HG03097 (cell line): ENCODE measurements at regions not wholly inside any gene's neighbourhood (a gene's known extent, or its start where the extent isn't known, plus 50 kb on each side); places are given as distances from the start of the nearest gene placed in this dataset.
"Not testable (repeated sequence)": the region's sequence is repeated elsewhere in the genome, so short reads cannot be mapped to it uniquely, and the experiment has no call there.

Source experiments
- ATAC-seq: cut with Tn5 transposase; IDR thresholded peaks from one replicate; pipeline ENCODE4 v1.9.1; 2021; ENCODE audit not compliant: unreplicated experiment, low FRiP score

DNA sequence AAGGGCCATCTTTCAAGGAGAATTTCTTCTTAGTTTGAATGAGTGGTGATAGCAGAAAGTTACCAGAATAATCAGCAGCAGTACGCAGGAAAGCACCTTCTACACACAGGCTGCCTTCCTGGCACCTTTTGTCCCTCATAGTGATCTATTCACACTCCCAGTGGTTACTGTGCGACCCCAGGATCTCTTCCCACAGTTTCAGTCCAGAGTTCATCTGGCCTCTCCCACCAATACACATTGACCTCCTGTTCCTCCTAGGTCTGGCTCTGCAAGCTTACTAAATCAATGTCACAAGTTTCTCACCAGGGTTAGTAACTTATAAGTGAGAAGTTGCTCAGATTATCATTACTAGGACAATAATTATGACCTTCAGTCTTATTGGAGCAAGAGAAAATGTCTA, 99.1 kb upstream of the PIK3R1 start:
- ATAC-seq, result no peak

DNA sequence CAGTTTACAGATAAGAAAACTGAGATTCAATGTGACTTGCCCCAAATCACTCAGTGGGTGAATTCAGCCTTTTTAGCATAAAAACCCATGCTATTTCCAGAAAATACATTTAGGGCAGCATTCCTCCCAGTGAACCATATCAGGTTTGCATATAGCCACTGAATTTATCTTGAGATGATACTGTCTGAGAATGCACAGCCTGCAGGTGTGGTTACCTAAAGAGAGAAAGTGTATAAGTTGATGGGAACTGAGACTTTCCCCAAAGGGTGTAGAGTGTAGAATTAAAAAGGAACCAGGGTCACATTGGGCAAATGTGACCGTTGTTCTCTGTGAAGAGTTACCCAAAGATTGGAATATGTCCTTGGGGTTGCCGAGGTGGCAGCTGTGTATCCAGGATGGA, 100.0 kb upstream of the PIK3R1 start:
- ATAC-seq, result no peak

DNA sequence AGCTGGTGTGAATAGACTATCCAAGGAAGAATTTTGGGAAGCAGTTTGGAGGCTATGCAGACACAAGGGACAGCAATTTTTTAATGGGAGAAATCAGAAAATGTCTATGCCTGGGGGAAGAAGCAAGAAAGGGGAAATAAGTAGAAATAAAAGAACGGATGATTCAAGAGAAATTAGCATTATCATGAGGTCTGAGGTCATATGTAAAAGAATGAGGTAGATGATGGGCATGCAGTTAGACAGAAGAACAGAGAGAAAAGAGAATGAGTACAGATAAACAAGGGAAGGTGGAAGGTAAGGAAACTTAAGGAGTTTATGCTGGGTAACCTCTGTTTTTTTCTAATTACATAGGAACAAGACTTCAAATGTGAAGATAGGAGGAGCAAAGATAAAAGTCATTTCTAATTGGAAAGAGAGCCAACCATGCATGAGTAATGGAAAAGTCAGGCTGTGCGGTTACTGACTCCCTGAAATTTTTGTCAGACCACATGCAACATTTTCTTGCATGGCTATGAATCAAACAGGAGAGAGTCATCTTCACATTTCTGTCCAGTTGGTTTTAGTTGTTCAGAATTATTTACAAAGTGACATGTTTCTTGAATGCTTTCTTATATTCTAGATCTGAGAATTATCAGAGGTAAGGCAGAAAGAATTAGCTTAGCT, 101.0 kb upstream of the PIK3R1 start:
- no peak for ATAC-seq

DNA sequence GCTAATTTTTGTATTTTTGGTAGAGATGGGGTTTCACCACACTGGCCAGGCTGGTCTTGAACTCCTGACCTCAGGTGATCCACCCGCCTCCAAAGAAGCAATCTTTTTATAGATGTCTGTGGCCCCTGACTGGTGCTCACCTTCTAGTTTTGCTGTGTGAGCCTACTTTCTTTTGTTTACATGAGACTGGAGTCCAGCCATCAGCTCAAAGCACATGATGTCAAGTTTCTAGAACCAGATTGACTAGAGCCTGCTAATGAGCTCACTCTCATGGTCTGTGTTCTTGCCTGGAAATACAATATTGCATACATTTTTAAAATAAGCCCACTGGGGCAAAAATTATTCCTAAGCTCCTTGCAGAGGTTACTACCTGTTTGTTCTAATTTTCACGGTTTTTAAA, 102.9 kb upstream of the PIK3R1 start:
- no peak for ATAC-seq

DNA sequence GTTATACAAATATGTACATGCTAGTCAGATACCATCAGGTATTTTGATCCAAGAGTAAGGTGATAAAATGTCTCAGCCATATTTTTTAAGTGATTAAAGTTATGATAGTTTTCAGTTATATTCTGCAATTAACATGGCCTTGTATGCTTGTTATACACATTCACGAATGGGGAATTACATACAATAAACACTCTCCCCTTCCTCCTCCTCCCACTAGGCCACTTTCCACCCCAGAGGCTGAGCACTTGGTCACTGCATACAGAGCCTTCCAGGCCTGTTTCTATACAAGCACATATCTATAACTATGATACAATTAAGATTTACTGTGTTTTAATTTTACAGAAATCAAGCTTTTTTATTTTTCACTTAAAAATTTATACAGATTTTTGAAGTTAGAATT, 104.7 kb upstream of the PIK3R1 start:
- no peak for ATAC-seq

DNA sequence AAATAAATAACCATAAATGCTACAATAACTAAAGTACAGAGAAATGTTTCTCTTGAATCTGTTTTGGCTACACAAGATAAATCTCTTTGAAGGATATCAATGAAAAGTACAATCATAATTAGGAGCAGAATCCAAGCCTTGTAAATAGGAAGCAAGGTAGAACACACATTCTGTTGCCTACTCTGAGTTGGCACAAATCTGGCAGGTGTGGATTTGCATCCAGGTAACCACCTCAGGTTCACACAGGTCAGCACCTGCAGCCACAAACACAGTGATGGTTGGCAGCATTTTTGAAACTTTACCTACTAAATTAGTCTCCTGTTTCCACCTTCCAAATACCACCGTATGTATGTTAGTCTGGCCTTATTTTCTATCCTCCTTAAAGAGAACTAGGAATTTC, 105.3 kb upstream of the PIK3R1 start:
- no peak for ATAC-seq

DNA sequence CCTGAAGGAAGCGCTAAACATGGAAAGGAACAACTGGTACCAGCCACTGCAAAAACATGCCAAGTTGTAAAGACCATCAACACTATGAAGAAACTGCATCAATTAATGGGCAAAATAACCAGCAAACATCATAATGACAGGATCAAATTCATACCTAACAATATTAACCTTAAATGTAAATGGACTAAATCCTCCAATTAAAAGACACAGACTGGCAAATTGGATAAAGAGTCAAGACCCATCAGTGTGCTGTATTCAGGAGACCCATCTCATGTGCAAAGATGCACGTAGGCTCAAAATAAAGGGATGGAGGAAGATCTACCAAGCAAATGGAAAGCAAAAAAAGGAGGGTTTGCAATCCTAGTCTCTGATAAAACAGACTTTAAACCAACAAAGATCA, 111.3 kb upstream of the PIK3R1 start:
- not testable (repeated sequence) for ATAC-seq

DNA sequence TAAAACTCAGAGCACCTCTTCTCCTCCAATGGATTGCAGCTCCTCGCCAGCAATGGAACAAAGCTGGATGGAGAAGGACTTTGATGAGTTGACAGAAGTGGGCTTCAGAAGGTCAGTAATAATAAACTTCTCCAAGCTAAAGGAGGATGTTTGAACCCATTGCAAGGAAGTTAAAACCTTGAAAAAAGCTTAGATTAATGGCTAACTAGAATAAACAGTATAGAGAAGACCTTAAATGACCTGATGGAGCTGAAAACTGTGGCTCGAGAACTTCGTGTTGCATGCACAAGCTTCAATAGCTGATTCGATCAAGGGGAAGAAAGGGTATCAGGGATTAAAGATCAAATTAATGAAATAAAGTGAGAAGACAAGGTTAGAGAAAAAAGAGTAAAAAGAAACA, 112.3 kb upstream of the PIK3R1 start:
- not testable (repeated sequence) for ATAC-seq

DNA sequence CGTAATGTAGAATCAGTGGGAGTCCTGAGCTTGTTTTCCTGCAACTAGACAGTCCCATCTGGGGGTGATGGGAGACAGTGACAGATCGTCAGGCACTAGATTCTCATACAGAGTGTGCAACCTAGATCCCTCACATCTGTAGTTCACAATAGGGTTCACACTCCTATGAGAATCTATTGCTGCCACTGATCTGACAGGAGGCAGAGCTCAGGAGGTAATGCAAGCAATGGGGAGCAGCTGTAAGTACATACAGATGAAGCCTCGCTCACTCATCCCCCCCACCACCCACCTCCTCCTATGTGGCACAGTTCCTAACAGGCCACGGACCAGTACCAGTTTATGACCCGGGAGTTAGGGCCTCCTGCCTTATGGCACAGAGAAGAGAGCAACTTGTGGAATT, 116.2 kb upstream of the PIK3R1 start:
- no peak for ATAC-seq

DNA sequence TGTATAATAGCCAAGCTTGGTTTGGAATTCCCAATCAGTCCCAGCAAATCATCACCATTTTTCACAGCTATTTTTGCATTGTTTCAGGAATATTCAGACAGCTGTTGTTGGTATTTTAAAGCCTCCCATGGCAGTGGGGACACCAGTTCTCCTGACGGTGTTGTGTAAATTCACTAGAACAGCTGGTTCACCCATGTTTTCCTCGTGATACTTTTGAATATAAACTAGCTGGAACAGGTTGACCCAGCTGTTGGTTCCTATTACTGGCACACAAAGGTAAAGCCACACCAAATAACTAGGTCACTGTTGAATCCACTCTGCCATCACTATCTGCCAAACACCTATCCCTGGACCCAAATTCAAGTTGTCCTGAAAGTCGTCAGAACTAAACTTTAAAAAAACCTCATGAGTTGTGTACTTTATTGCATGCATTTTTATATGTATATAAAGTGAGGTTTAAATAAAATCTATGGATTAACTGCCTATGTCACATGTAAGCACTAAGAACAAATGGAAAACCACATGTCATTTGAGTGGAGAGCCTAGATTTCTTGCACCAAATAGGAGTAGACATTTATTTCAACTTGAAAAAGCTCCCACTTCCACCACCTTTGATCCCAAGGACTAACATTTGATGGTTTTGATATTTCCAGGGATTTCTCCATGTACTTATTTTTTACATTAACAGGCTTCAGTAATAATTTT, 121.9 kb upstream of the PIK3R1 start:
- no peak for ATAC-seq

DNA sequence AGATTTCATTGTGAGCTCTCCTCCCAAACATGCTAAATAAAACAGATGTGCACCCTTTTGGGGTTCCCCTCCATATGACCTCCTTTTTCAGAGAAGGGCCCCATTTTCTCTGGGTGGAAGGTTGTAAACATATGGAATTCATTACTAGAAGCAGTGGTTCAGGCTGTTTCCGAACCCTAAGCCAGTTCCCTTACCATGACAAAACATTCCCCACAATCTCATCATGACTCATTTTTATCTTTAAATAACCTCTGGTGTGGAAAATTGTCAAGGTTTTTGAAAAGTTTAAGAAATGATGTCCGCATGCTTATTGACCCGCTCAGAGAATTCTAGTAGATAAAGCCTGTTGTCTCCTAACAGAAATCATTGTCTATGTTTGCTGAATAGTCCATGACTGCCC, 127.3 kb upstream of the PIK3R1 start:
- no peak for ATAC-seq

DNA sequence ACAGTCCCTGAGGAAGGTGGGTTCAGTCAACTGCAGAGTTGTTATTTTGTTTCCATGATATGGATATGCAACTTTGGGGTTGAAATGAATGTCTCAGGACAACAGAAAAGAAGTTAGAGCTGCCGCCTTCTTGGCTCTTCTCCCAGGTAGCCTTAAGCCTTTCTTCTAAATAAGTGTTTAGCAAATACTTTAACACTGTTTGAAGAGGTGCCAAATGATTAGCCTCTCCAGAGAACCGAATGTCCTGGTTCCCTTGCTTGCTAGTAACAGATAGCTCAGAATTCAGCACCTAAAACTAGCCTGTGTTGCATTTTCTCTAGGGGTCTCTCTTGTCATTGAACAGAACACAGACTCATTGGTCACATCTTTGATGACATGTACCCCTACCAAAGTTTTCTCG, 127.7 kb upstream of the PIK3R1 start:
- ATAC-seq, result no peak

DNA sequence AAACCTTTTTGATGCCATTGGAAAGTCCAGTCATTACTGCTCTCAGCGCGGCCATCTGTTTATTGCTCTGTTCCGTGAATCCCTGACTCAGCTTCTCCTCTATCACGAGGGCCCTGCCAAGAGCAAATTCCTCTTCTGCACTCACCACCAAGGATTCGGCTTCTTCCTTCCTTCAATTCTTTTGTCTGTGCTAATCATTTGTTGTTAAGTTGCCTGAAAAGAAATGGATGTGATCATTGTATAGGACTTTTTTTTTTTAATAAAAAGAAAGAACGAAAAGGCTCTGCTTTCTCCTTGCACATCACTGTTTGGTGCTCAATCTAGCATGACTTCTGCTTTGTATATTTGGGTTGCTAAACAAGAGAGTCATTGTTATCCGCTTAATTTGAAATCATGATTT, 128.7 kb upstream of the PIK3R1 start:
- no peak for ATAC-seq

DNA sequence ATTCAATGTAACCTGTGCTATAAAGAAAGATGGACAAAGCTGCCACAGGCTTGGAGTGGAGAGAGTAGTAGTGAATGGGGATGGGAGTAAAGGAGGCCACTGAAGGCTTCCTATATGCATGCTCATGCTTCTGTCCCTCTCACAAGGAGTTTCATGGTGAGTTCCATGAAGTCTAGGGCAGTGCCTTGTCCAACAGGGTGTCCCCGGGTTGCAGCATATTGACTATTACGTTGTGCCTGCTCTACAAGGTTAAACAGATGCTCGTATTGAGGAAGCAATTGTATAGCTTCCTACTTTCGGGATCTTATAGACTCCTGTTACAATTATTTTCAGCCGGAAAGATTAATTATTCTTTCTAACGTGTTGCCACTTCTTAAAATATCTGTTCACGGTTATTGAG, 129.1 kb upstream of the PIK3R1 start:
- no peak for ATAC-seq

DNA sequence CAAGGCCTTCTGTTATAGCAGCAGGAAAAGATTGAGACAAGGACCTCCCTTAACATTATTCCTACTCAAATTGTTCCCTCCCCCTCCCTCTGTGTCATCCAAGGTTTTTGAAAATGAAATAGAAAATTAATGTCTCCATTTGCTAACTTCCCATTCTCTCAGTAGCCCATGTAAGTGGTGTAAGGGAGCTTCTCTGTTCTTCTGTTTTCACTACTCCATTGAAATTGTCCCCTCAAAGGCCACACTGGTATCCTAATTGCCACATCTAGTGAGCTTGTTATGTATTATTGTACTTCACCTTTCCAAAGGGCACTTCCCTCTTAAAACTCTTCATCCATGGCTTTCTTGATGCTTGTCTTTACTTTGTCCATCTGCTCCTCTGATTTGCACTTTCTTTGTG, 131.2 kb upstream of the PIK3R1 start:
- ATAC-seq, result no peak

DNA sequence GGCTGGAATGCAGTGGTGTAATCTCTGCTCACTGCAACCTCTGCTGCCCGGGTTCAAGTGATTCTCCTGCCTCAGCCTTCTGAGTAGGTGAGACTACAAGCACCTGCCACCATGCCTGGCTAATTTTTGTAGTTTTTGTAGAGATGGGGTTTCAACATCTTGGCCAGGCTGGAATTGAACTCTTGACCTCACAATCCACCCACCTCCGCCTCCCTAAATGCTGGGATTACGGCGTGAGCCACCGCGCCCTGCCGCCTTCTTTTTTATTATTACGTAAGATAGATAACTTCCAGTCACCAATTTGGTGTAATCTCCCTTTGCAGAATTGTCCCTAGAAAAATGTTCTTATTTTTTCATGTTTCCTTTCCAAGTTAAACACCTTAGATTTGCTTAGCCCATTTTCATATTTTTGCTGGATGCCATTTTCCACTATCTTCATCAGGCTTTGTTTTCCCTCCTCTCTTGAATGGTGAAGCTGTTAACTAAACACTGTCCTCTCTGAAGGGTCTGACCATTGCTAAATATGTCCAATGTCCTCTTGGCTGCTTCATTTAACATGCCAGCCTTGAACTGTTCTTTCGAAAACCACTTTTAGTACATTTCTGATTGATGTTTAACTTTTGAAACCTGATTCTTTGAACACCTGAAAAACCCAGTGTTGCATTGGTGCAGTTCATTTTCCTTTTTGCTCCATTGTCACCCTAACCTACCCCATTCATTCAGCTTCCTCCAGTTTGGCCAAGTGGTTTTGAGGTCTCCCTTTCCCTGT, 135.1 kb upstream of the PIK3R1 start:
- no peak for ATAC-seq

DNA sequence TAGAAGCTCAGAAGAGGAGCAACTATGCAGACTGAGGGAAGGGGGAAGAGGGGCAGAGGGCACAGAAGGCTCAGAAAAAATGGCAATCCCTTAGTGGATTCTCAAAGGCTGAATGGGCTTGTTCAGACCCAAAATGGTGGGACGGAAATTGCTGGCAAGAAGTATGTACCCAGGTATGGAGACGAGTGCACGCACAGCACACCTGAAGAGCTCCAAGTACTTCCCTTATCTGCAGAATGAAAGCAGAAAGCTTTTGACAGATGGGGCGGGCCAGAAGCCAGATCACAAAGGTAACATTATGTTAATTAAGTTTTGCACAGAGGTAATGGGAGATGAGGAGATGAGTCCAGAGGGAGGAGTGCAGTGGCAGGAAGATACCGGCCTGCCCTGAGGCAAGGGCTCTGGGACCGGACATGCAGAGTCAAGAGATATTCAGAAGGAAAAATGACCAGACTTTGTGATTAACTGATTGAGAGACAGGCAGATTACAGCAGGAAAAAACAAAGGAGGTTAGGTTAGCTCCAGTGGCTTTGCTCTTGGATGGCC, 138.1 kb upstream of the PIK3R1 start:
- ATAC-seq, result no peak

DNA sequence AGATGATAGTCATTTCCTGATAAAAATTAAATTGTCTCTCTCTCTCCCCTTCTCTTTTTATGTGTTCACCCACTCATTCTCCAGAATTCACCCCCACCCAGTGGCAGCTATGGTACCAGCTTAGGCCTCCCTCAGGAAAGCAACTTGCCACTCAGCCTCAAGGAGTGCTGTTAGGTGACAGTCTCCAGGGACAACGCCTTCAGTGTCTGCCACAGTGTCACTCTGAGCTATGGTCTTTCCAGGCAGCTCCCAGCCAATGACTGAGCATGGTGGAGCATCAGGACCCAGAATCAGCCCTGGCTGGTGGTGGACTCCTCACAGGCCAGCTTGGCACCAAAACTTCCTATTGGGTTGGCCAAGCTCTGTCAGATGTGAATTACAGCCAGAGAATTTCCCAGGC, 140.9 kb upstream of the PIK3R1 start:
- ATAC-seq, result no peak

DNA sequence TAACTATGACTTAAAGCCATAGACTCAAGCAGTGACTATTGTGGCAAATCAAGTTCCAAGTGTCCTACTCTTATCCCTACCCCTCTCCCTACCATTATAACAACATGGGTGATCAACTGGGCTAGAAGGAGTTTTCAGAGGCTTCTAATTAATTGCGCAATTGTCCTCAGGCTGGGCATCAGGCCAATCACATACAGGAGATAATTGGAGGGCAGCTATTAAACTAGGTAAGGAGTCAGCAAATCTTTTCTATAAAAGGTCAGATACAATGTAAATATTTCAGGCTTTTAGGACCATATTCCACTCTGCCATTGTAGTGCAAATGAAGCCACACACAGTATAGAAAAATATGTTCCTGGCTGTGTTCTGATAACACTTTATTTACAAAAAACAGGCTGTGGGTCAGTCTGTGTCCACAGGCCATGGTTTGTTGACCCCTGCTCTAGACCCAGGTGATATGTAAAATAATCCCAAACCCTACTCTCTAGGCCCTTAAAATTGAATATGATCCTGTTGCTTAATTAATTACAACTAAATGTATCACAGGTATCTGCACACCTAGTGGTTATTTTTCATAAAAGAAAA, 141.4 kb upstream of the PIK3R1 start:
- ATAC-seq, result no peak

DNA sequence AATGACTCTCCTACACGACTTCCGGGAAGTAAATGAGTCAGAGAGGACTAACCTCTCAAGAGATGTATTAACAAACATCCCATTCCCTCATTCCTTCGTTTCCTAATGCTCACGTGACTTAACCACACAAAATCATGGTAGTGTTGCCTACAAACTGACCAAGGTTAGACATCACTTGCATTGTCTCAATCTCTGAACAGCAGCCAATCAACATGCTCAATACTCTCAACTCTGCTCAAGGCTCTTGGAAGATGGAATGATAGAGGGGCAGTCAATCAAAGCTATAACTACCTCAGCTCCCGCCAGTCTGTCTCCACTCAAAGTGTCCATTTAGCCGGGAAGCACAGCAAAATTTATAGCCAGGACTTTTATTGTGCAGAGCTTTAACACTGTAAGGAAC, 143.8 kb upstream of the PIK3R1 start:
- ATAC-seq, result no peak

DNA sequence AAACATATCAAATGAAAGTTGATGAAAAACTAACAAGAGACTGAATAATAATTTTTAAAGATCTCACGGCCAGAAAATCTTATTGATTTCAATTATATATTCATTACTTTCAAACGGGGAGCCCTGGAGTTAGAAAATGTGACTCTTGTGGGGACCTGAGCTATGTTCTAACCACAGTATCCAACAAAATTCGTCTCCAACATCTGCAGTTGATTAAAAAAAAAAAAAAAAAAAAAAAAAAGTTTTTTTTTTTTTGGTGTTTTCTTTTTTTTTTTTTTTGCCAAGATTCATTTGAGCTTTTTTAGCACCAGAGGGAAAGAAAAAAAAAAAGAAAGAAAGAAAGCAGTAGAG, 144.3 kb upstream of the PIK3R1 start:
- no peak for ATAC-seq
